Immature natural killer cell (primary cell): ENCODE measurements at regions not wholly inside any gene's neighbourhood (a gene's known extent, or its start where the extent isn't known, plus 50 kb on each side); places are given as distances from the start of the nearest gene placed in this dataset.

Source experiments
- DNase-seq, 3 donors: peaks; one replicate each; pipeline ENCODE4 v3.0.0; 2022; ENCODE audit warnings: mixed read lengths in 1 of 3
- H3K27ac Mint-ChIP-seq, 6 donors: one replicate each; pipeline ENCODE4 v1.8.0; 2020; ENCODE audit warnings: mixed read lengths in 6 of 6, mild to moderate bottlenecking in 5 of 6, inconsistent platforms in 4 of 6, moderate library complexity in 3 of 6
- H3K27me3 Mint-ChIP-seq, 3 donors: one replicate each; pipeline ENCODE4 v1.8.0; 2020 to 2021; ENCODE audit warnings: low read depth in 3 of 3, mild to moderate bottlenecking in 3 of 3, mixed read lengths in 3 of 3, moderate library complexity in 3 of 3, inconsistent platforms in 1 of 3
- H3K36me3 Mint-ChIP-seq, 3 donors: one replicate each; pipeline ENCODE4 v1.8.0; 2020; ENCODE audit warnings: mixed read lengths in 3 of 3, inconsistent platforms in 2 of 3, mild to moderate bottlenecking in 2 of 3
- H3K4me1 Mint-ChIP-seq, 2 donors: one replicate each; pipeline ENCODE4 v1.8.0; 2020; ENCODE audit warnings: inconsistent platforms in 2 of 2, mild to moderate bottlenecking in 2 of 2, mixed read lengths in 2 of 2, moderate library complexity in 1 of 2
- H3K4me3 Mint-ChIP-seq, 5 donors: one replicate each; pipeline ENCODE4 v1.8.0; 2020; ENCODE audit warnings: mild to moderate bottlenecking in 5 of 5, mixed read lengths in 5 of 5, inconsistent platforms in 3 of 5, moderate library complexity in 3 of 5
- H3K9me3 Mint-ChIP-seq, 6 donors: one replicate each; pipeline ENCODE4 v1.8.0; 2020; ENCODE audit warnings: mild to moderate bottlenecking in 6 of 6, mixed read lengths in 6 of 6, inconsistent platforms in 4 of 6, moderate library complexity in 3 of 6

DNA sequence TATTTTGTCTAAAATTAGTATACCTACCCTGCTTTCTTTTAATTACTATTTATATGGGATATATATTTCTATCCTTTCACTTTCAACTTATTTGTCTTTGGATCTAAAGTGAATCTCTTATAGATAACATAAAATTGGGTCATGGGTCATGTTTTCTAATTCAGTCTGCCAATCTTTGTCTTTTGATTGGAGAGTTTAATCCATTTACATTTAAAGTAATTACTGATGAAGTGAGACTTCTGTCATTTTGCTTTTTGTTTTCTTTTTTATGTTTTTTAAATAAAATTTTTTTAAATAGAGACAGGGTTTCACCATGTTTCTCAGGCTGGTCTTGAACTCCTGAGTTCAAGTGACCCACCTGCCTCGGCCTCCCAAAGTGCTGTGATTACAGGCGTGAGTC, 50.5 kb upstream of the PRDM1 start:
- DNase-seq, result no peak
- Mint-ChIP-seq H3K27me3 (peaks cover 0 to 2% (median 2%) of the 10 kb centered on the region in 3 donors), H3K36me3 (peaks cover 7 to 24% (median 8%) of the 10 kb centered on the region in 3 donors), H3K4me3 (no peak overlapping the region), H3K27ac (no peak overlapping the region), H3K9me3 (peaks cover 0 to 16% (median 8%) of the 10 kb centered on the region in 6 donors), H3K4me1 (no peaks in the 10 kb centered on the region)

DNA sequence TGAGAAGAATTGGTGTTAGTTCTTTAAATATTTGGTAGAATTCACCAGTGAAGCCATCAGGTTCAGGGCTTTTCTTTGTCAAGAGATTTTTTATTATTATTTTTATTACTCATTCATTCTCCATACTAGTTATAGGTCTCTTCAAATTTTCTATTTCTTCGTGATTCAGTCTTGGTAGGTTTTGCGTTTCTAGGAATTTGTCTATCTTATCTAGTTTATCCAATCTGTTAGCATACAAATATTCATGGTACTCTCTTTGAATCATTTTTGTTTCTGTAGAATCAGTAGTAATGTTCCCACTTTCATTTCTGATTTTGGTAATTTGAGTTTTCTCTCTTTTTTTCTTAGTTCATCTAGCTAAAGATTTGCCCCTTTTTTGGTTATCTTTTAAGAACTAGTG, 52.3 kb upstream of the PRDM1 start:
- H3K36me3 Mint-ChIP-seq, result peaks cover 7 to 24% (median 8%) of the 10 kb centered on the region in 3 donors
- H3K27ac Mint-ChIP-seq, result no peak overlapping the region
- H3K9me3 Mint-ChIP-seq, result peaks cover 0 to 16% (median 8%) of the 10 kb centered on the region in 6 donors
- H3K4me3 Mint-ChIP-seq, result no peak overlapping the region
- H3K27me3 Mint-ChIP-seq, result peaks cover 2 to 4% (median 2%) of the 10 kb centered on the region in 3 donors
- no peaks in the 10 kb centered on the region for H3K4me1 Mint-ChIP-seq
- no peak for DNase-seq

DNA sequence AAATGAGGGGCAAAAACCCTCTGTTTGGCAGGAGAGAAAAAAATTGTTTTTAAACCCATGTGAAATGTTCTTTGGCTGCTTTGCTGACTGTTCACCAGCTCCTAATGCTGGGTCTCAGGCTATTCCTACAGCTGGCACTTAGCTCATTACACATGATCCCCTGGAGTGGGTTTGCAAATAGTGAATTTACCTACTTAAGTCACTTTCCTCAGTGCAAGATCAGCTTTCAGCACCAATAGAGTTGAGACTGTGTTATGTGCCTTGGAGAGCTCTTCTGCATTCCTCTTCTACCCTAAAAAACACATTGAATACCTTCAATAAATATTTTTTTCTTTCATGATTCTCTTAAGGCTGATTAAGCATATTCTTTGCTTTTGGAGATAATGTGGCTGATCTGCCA, 58.4 kb upstream of the PRDM1 start:
- Mint-ChIP-seq H3K4me3 (no peak overlapping the region), H3K4me1 (peaks cover 0 to 10% of the 10 kb centered on the region in 2 donors), H3K36me3 (peaks cover 0 to 7% (median 3%) of the 10 kb centered on the region in 3 donors), H3K27ac (no peak overlapping the region), H3K27me3 (peaks cover 7 to 8% (median 7%) of the 10 kb centered on the region in 3 donors), H3K9me3 (peaks cover 0 to 2% (median 0%) of the 10 kb centered on the region in 6 donors)
- DNase-seq, result no peak

DNA sequence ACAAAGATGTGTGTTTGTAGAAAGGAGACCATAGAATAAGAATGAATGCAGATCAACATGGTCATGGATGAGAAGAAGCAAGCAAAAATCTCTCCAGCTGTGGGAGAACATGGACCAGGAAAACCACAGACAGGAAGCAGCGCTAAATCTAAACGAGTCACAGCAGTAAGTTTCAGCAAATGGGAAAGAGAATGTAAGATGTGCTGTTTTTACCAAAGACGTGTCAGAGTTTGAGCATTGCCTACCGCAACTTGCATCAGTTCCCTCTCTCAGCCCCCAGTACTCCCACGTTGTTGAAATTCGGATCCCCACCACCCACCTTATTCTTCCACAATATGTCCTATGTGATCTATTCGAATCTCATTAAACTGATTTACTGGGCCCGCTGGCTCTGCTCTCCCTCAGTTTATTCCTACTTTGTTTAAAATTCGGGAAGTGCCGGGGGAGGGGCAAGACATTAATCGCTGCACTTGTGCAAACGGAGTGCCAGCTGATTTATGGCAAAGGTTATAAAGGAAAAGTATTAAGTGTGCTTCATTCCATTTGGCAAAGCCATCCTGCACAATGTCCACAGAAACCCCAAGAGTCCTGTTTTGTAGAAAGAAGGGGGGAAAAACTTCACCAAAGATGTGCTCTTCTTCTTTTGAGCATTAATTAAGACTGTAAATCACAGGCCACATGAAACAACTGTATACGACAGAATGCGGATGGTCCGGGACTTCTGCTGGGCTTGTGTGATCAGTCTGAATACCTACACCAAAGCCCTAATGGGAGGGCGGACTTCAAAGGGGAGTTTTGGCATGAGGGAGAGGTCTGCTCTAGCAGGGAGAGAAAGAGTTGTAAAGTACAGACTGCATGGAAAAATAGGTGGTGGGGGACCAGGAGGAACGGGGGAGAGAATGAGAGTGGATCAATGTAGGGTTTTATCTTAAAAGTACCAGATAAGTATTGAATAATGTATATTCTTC, 59.1 kb upstream of the PRDM1 start:
- H3K36me3 Mint-ChIP-seq, result peaks cover 0 to 7% (median 3%) of the 10 kb centered on the region in 3 donors
- DNase-seq, result no peak
- peaks cover 0 to 2% (median 0%) of the 10 kb centered on the region in 6 donors for H3K9me3 Mint-ChIP-seq
- H3K27me3 Mint-ChIP-seq, result peaks cover 6 to 8% (median 7%) of the 10 kb centered on the region in 3 donors
- peak overlapping the region in 1 of 6 donors; percentile 51 for H3K27ac Mint-ChIP-seq
- H3K4me3 Mint-ChIP-seq, result peak overlapping the region in 1 of 5 donors; percentile 62
- peaks cover 0 to 10% of the 10 kb centered on the region in 2 donors for H3K4me1 Mint-ChIP-seq

DNA sequence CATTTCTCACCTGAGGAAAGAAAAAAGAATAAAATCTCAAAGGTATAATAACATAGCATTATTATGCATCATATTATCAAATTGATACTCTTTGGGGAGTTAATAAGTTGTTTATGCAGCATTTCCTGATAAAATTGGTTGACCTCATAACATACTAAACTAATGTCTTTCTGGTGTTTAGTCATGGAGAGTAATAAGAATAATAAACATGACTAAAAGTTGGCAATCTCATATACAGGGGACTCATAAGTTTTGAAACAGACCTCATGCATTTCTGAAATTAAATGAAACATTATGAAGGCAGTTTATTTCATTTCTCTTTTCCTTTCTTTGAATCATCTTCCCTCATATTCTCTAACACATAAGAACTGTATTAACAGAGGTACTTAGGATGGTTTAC, 60.5 kb upstream of the PRDM1 start:
- Mint-ChIP-seq H3K27me3 (peaks cover 6 to 8% (median 7%) of the 10 kb centered on the region in 3 donors), H3K9me3 (no peaks in the 10 kb centered on the region), H3K4me1 (peaks cover 0 to 10% of the 10 kb centered on the region in 2 donors), H3K27ac (no peak overlapping the region), H3K36me3 (peaks cover 0 to 3% (median 0%) of the 10 kb centered on the region in 3 donors), H3K4me3 (no peak overlapping the region)
- DNase-seq, result no peak

DNA sequence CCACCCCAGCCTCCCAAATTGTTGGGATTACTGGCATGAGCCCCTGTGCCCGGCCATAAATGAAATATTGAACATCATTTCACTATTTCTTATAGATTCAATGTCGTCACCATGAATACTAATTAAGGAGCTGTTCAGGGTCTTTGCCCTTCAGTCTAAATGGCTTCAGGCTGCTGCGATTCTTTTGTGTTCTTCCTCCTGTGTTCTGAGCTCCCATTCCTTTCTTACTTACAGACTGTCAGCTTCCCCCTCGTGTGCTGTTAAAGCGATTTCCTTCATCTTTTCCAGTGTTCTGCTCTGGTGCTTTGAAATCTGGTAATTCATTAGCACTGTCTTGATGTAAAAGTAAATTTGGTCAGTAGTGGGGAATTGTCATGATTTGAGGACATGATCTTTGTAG, 63.3 kb upstream of the PRDM1 start:
- Mint-ChIP-seq H3K4me3 (no peak overlapping the region), H3K4me1 (peaks cover 0 to 10% of the 10 kb centered on the region in 2 donors), H3K27ac (no peak overlapping the region), H3K9me3 (no peaks in the 10 kb centered on the region), H3K36me3 (peaks cover 0 to 3% (median 0%) of the 10 kb centered on the region in 3 donors), H3K27me3 (peaks cover 4 to 6% (median 4%) of the 10 kb centered on the region in 3 donors)
- DNase-seq, result no peak

DNA sequence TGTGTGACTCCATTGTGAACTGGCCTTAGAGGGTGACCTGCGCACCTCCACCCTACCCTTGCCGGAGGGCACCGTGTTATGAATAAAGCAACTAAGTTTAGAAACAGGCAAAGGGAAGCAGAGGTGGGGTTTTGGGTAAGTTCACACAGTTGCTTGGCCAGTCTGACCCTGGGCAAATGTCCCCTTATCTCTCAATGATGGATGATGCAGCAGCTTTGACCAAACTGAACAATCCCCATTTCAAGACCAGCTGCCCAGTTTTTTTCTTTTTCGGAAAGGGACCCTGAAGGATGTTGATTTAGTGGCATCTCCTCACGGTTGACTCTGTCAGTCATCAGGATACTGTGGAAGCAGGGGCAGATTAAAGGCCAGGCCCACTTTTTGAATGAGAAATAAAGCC, 68.7 kb upstream of the PRDM1 start:
- peaks cover 0 to 4% (median 0%) of the 10 kb centered on the region in 3 donors for H3K36me3 Mint-ChIP-seq
- no peaks in the 10 kb centered on the region for H3K9me3 Mint-ChIP-seq
- H3K4me1 Mint-ChIP-seq, result no peaks in the 10 kb centered on the region
- DNase-seq, result no peak
- H3K27me3 Mint-ChIP-seq, result peaks cover 2 to 8% (median 5%) of the 10 kb centered on the region in 3 donors
- no peak overlapping the region for H3K4me3 Mint-ChIP-seq
- H3K27ac Mint-ChIP-seq, result no peak overlapping the region

DNA sequence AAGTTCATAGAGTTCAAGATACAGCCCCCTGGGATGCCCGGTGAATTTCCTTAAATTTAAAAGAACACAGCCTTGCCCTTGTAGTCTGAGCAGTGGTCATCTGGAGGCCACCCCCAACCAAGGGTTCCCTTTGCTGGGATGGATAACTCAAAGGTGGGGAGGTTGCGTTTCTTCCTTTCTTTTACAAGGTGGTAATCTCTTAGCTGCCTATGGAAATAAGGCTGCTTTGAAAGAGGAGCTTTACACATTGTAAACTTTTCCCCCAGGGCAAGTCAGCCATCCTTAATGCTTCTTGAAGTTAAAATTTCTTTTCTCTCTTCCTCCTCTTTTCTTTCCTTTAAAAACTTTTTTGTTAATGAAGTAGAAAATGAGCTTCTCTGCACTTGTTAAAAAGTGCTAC, 71.2 kb upstream of the PRDM1 start:
- no peaks in the 10 kb centered on the region for H3K4me1 Mint-ChIP-seq

DNA sequence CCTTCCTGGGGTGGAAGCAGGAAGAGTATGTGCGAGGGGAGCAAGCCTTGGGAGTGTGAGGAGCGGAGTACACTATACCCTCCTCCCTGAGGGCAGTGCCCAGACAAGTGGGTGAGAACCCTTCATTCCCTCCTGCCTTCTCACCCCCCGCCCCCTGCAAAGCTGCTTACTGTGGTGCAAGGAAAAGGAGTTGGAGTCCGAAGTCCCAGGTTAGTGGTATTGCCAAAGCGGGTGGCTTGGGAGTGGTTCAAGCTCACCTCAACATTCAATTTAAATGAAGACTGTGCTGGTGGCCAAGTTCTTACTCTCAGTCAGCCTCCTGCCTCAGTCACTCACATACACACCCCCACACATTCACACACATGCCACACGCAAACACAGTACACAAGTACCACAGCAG, 74.7 kb upstream of the PRDM1 start:
- Mint-ChIP-seq H3K4me1 (no peaks in the 10 kb centered on the region), H3K9me3 (no peaks in the 10 kb centered on the region), H3K36me3 (peaks cover 0 to 7% (median 0%) of the 10 kb centered on the region in 3 donors), H3K27ac (no peak overlapping the region), H3K4me3 (no peak overlapping the region), H3K27me3 (peaks cover 3 to 10% (median 9%) of the 10 kb centered on the region in 3 donors)
- DNase-seq, result no peak

More for the DNA sequence above, 71.2 kb upstream of the PRDM1 start:
- Mint-ChIP-seq H3K9me3 (no peaks in the 10 kb centered on the region), H3K4me3 (no peak overlapping the region), H3K36me3 (peaks cover 0 to 4% (median 0%) of the 10 kb centered on the region in 3 donors), H3K27ac (no peak overlapping the region), H3K27me3 (peaks cover 2 to 8% (median 6%) of the 10 kb centered on the region in 3 donors)
- DNase-seq, result no peak

DNA sequence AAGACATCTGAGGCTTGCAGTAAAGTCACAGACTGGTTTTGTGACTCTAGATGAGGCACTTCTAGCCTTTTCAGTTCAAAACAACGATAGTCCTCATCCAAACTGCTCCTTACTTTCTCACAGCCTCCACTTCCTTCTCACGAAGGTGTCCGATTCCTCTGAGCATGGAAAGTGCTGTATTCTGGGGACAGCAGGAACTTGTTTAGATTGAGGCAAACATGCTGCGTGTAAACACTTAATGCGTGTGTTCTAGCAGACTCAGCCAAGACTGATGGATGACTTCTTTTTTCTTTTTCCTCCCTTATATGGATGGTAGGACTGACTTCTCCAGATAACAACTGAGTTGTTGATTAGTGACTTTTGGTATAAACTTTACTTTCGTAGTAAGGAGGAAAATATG, 80.2 kb upstream of the PRDM1 start:
- Mint-ChIP-seq H3K36me3 (peaks cover 0 to 3% (median 0%) of the 10 kb centered on the region in 3 donors), H3K9me3 (no peaks in the 10 kb centered on the region), H3K27me3 (peaks cover 3 to 11% (median 7%) of the 10 kb centered on the region in 3 donors), H3K27ac (no peak overlapping the region), H3K4me3 (no peak overlapping the region), H3K4me1 (no peaks in the 10 kb centered on the region)
- no peak for DNase-seq

DNA sequence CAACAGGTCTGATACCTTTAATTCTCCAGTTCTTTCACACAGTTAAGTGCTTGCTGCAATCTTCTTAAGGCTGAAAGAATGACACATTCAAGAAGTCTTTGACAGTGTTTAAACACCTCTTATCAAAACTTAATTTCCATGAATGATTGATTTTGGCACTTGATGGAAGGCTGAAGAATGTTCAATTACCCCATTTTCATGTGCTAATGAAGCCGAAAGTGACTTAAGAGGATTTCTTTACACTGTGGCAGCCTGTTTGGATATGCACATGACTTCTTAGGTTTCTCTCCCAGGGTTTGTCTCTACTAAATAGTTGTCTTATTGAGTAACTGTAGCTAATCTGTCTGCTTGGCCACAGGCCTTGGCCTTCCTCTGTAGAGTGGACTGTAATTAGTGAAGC, 81.1 kb upstream of the PRDM1 start:
- Mint-ChIP-seq H3K27me3 (peaks cover 4 to 11% (median 9%) of the 10 kb centered on the region in 3 donors), H3K27ac (no peak overlapping the region), H3K36me3 (peaks cover 0 to 3% (median 0%) of the 10 kb centered on the region in 3 donors)

DNA sequence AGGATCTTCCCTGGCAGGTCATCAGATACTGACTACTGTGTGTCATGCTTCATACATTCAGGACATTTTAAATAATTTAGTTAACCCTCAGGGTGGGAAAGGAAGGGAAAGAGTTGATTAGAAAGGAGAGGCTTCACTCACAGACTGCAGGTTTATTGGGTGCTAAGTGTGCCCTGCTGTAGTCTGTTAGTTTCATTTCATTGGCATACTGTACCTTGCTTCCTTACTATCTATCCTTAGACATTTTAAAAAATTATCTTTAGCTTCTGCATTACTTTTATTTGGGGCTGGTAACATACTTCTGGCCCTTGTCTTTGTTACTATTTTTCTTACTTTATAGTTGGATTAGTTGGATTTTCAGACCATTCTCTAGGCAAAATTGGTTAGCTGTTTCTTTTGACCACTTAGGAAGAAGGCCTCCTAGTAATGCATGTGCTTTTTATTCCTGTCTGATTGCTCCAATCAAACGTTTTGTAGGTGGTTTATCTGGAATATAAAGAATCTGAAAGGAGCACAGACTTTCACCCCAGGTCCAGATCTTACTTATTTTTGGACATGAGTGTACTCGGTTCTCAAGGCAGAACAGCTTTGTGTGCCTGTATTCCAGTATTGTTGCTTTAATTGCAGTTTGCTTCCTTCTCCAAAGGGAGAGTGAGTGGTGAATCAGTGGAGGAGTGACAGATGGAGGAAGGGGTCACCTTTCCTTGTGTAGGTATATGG, 82.7 kb upstream of the PRDM1 start:
- H3K27me3 Mint-ChIP-seq, result peaks cover 9 to 12% (median 10%) of the 10 kb centered on the region in 3 donors
- H3K4me1 Mint-ChIP-seq, result no peaks in the 10 kb centered on the region

More for the DNA sequence above, 81.1 kb upstream of the PRDM1 start:
- no peaks in the 10 kb centered on the region for H3K4me1 Mint-ChIP-seq
- H3K4me3 Mint-ChIP-seq, result no peak overlapping the region
- no peaks in the 10 kb centered on the region for H3K9me3 Mint-ChIP-seq
- no peak for DNase-seq

DNA sequence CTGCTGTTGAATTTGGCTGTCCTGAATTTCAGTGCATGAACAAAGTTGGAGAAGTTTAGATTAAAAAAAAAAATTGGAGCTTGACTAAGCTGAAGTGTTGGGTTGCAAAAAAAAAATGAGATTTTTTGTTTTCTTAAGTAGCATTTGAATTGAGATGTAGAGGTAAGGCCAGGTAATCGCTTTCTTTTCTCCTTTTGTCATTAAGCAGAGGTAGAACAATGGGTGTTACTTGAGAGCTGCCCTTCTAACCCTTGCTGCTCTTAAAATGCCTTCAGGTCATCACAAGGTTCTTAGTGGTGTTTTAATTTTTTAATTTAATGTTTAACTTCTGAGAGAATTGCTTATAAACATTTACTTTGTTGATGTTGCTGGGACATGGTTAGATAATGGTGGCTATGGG, 84.1 kb upstream of the PRDM1 start:
- no peak for DNase-seq
- no peak overlapping the region for H3K4me3 Mint-ChIP-seq

More for the DNA sequence above, 82.7 kb upstream of the PRDM1 start:
- Mint-ChIP-seq H3K4me3 (no peak overlapping the region), H3K9me3 (no peaks in the 10 kb centered on the region), H3K36me3 (peaks cover 0 to 3% (median 0%) of the 10 kb centered on the region in 3 donors), H3K27ac (no peak overlapping the region)
- no peak for DNase-seq

DNA sequence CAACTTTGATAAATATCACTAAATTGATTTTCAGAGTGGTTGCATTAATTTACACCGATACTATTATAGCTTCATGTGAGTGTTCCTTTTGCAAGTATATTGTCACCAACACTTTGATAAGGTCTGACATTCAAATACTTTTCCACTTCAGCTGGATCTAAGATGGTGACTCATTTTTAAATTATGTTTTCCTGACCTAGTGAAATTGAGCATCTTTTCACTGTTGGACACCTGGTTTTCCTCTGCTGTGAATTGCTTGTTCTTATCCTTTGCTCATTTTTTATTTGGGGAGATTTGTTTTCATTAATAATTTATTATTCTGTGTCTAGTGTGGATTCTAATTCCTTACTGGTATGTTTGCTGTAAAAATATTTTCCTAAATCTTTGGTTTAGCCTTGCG, 85.2 kb upstream of the PRDM1 start:
- H3K36me3 Mint-ChIP-seq, result no peaks in the 10 kb centered on the region
- H3K27me3 Mint-ChIP-seq, result peaks cover 9 to 24% (median 15%) of the 10 kb centered on the region in 3 donors
- H3K9me3 Mint-ChIP-seq, result no peaks in the 10 kb centered on the region
- H3K4me3 Mint-ChIP-seq, result no peak overlapping the region
- DNase-seq, result no peak
- no peak overlapping the region for H3K27ac Mint-ChIP-seq
- no peaks in the 10 kb centered on the region for H3K4me1 Mint-ChIP-seq

More for the DNA sequence above, 84.1 kb upstream of the PRDM1 start:
- H3K4me1 Mint-ChIP-seq, result no peaks in the 10 kb centered on the region
- no peaks in the 10 kb centered on the region for H3K36me3 Mint-ChIP-seq
- H3K27ac Mint-ChIP-seq, result no peak overlapping the region
- peaks cover 9 to 20% (median 9%) of the 10 kb centered on the region in 3 donors for H3K27me3 Mint-ChIP-seq
- no peaks in the 10 kb centered on the region for H3K9me3 Mint-ChIP-seq
